CD4-positive, alpha-beta T cell (primary cell): ENCODE measurements at regions not wholly inside any gene's neighbourhood (a gene's known extent, or its start where the extent isn't known, plus 50 kb on each side); places are given as distances from the start of the nearest gene placed in this dataset.
"Not testable (repeated sequence)": the region's sequence is repeated elsewhere in the genome, so short reads cannot be mapped to it uniquely, and the experiment has no call there.

ENCODE experiments used
- ATAC-seq: fragments of 200-7000 bp; cut with Tn5 transposase; one replicate; pipeline ENCODE4 v1.10.0; 2022; ENCODE audit warnings: mild to moderate bottlenecking; ENCODE audit not compliant: poor library complexity
- CTCF ChIA-PET: fragments of 350-600 bp; sonication (Branson Sonifier 250); formaldehyde crosslinking; loops from one replicate; lab custom pipeline; 2021; ENCODE audit warnings: antibody characterized with exemption, inconsistent platforms; lab: Charles Lee
- POLR2A ChIA-PET: fragments of 350-600 bp; sonication (Branson Sonifier 250); formaldehyde crosslinking; loops from one replicate; lab custom pipeline; 2021; ENCODE audit warnings: antibody characterized with exemption, inconsistent platforms; lab: Charles Lee
- DNase-seq, 14 experiments: peaks; one replicate each; pipeline ENCODE4 v3.0.0-alpha.2; 2013 to 2020; ENCODE audit warnings: mixed read lengths in 2 of 14
- H3K27ac ChIP-seq, 2 donors: one replicate each; pipeline versions ENCODE4 v1.5.1 to v1.7.0; 2013; ENCODE audit warnings: low read length in 2 of 2, low read depth in 1 of 2, mild to moderate bottlenecking in 1 of 2
- H3K27me3 ChIP-seq, 2 experiments: 1 replicate in 1 of 2; 2 replicates in 1 of 2; pipeline versions ENCODE4 v1.6.1 to v1.7.0; 2013; ENCODE audit warnings: low read length in 2 of 2, control low read depth in 1 of 2, mild to moderate bottlenecking in 1 of 2, moderate library complexity in 1 of 2; ENCODE audit not compliant: insufficient read depth in 2 of 2, control insufficient read depth in 1 of 2
- H3K36me3 ChIP-seq: one replicate; pipeline ENCODE4 v1.6.1; 2013; ENCODE audit warnings: low read length, control low read depth; ENCODE audit not compliant: insufficient read depth
- H3K4me1 ChIP-seq: one replicate; pipeline ENCODE4 v1.6.1; 2013; ENCODE audit warnings: low read length, control low read depth; ENCODE audit not compliant: insufficient read depth
- H3K4me3 ChIP-seq: one replicate; pipeline ENCODE4 v1.5.1; 2013; ENCODE audit warnings: mild to moderate bottlenecking, low read length, moderate library complexity
- H3K9me3 ChIP-seq, 2 experiments: 1 replicate in 1 of 2; 2 replicates in 1 of 2; pipeline versions ENCODE4 v1.6.1 to v1.7.0; 2013; ENCODE audit warnings: low read length in 2 of 2, mild to moderate bottlenecking in 2 of 2, control low read depth in 1 of 2, moderate library complexity in 1 of 2; ENCODE audit not compliant: control insufficient read depth in 1 of 2, insufficient read depth in 1 of 2
- H3K27ac Mint-ChIP-seq: one replicate; pipeline ENCODE4 v1.8.0; 2020; ENCODE audit warnings: mixed read lengths
- H3K27me3 Mint-ChIP-seq: one replicate; pipeline ENCODE4 v1.8.0; 2021; ENCODE audit warnings: mixed read lengths
- H3K36me3 Mint-ChIP-seq: one replicate; pipeline ENCODE4 v1.8.0; 2021; ENCODE audit warnings: low read depth, mixed read lengths
- H3K4me1 Mint-ChIP-seq: one replicate; pipeline ENCODE4 v1.8.0; 2021; ENCODE audit warnings: low read depth, mixed read lengths
- H3K4me3 Mint-ChIP-seq: one replicate; pipeline ENCODE4 v1.8.0; 2020; ENCODE audit warnings: mild to moderate bottlenecking, mixed read lengths
- H3K9me3 Mint-ChIP-seq: one replicate; pipeline ENCODE4 v1.8.0; 2020; ENCODE audit warnings: mixed read lengths
- intact Hi-C, 2 experiments: fragments of 100-400 bp; cut with DNase I in 1 of 2; cut with micrococcal nuclease in 1 of 2; formaldehyde crosslinking; loops; one replicate each; pipeline versions ENCODE4 v1.15.1 to v1.9.0; 2023 to 2025; cut with DNase I, micrococcal nuclease
- TF ChIP-seq, protein P1 (sequence below): fragments of 200-600 bp; IDR thresholded peaks from one replicate; pipeline ENCODE4 v1.8.0; 2022; ENCODE audit warnings: antibody characterized with exemption, mild to moderate bottlenecking

DNA sequence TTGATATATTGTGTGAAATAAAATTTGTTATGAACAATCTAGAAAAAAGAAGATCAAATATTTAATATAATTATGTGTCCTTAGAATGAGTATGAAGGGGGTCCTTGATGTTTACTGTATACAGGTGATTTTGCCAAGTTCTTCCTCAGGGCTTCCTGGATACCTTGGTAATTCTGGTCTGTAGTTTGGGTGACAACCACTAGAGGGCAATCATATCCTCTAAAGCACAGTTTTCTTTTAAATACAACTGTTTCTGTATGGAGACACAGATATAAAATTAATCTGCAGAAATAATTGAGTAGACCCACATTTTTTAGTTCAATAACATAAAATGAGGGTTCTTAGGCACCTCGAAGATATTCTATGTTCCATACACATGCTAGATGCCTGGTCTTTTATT is 157.7 kb downstream of the SPANXN1 start:
- Mint-ChIP-seq H3K36me3 (no peaks in the 10 kb centered on the region), H3K9me3 (no peaks in the 10 kb centered on the region), H3K4me3 (no peak overlapping the region), H3K27me3 (no peaks in the 10 kb centered on the region), H3K27ac (no peak overlapping the region), H3K4me1 (no peaks in the 10 kb centered on the region)
- Histone ChIP-seq H3K4me1 (no peaks in the 10 kb centered on the region), H3K27me3 (no peaks in the 10 kb centered on the region), H3K36me3 (no peaks in the 10 kb centered on the region), H3K9me3 (no peaks in the 10 kb centered on the region), H3K4me3 (no peak overlapping the region), H3K27ac (no peak overlapping the region)
- TF ChIP-seq, protein P1, sequence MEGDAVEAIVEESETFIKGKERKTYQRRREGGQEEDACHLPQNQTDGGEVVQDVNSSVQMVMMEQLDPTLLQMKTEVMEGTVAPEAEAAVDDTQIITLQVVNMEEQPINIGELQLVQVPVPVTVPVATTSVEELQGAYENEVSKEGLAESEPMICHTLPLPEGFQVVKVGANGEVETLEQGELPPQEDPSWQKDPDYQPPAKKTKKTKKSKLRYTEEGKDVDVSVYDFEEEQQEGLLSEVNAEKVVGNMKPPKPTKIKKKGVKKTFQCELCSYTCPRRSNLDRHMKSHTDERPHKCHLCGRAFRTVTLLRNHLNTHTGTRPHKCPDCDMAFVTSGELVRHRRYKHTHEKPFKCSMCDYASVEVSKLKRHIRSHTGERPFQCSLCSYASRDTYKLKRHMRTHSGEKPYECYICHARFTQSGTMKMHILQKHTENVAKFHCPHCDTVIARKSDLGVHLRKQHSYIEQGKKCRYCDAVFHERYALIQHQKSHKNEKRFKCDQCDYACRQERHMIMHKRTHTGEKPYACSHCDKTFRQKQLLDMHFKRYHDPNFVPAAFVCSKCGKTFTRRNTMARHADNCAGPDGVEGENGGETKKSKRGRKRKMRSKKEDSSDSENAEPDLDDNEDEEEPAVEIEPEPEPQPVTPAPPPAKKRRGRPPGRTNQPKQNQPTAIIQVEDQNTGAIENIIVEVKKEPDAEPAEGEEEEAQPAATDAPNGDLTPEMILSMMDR = peak; percentile 13
- ChIA-PET CTCF (no interaction called here), POLR2A (no interaction called here)
- intact Hi-C loops = no loop called here
- no peak for ATAC-seq
- peak in 1 of 14 experiments; percentile 0 for DNase-seq

DNA sequence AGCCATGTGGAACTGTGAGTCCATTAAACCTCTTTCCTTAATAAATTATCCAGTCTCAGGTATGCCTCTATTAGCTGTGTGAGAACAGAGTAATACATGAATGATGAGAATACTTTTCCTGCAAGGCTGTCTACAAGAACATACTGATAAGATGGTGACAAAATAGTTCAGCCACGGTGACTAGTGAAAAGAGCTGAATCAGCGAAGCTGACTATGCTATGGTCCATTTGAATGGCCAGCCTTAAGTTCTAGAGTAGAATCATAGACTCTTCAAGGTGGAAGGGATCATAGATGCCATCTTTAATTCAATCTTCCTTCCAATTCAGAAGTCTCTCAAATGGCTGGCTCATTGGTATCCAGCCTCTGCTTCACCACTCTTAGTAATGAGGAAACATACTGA is 163.3 kb downstream of the SPANXN1 start:
- TF ChIP-seq, protein P1 = no peak
- ChIA-PET CTCF (no interaction called here), POLR2A (no interaction called here)
- no peaks in the 10 kb centered on the region for H3K4me1 ChIP-seq
- no peaks in the 10 kb centered on the region for H3K9me3 ChIP-seq
- no peaks in the 10 kb centered on the region for H3K27me3 Mint-ChIP-seq
- H3K4me3 ChIP-seq = no peak overlapping the region
- no peaks in the 10 kb centered on the region for H3K4me1 Mint-ChIP-seq
- no peak overlapping the region for H3K27ac Mint-ChIP-seq
- no peak overlapping the region for H3K27ac ChIP-seq
- intact Hi-C loops = no loop called here
- H3K36me3 ChIP-seq = no peaks in the 10 kb centered on the region
- ATAC-seq (no peak), DNase-seq (no peak)
- H3K9me3 Mint-ChIP-seq = peaks cover 7% of the 10 kb centered on the region
- H3K27me3 ChIP-seq = no peaks in the 10 kb centered on the region
- H3K4me3 Mint-ChIP-seq = no peak overlapping the region
- no peaks in the 10 kb centered on the region for H3K36me3 Mint-ChIP-seq

DNA sequence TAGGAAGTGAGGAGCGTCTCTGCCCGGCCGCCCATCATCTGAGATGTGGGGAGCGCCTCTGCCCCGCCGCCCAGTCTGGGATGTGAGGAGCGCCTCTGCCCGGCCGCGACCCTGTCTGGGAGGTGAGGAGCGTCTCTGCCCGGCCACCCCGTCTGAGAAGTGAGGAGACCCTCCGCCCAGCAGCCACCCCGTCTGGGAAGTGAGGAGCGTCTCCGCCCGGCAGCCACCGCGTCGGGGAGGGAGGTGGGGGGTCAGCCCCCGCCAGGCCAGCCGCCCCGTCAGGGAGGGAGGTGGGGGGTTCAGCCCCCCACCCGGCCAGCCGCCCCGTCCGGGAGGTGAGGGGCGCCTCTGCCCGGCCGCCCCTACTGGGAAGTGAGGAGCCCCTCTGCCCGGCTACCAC is 188.9 kb downstream of the SPANXN1 start:
- H3K4me1 ChIP-seq, H3K27me3 Mint-ChIP-seq, H3K4me3 ChIP-seq, H3K27ac Mint-ChIP-seq, H3K27ac ChIP-seq, intact Hi-C loops, H3K9me3 Mint-ChIP-seq, DNase-seq, H3K36me3 Mint-ChIP-seq, CTCF ChIA-PET, H3K4me1 Mint-ChIP-seq, H3K4me3 Mint-ChIP-seq, H3K36me3 ChIP-seq, H3K27me3 ChIP-seq, H3K9me3 ChIP-seq, ATAC-seq, POLR2A ChIA-PET: not testable (repeated sequence)

DNA sequence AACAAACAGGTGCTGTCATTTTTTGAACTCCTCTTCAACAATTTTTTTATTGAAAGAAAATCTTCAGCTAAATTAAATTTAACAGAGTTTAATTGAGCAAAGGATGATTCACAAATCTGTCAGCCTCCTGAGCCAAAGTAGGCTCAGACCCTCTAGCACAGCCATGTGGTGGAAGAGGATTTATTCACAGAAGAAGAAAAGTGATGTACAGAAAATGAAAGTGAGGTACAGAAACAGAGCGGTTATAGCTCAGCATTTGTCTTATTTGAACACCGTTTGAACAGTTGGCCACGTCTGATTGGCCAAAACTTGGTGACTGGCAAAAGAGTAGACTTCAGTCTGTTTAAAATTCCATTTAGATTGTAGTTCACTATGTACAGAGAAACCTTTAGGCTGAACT is 217.3 kb downstream of the SPANXN1 start:
- H3K36me3 Mint-ChIP-seq = no peaks in the 10 kb centered on the region
- no peak for ATAC-seq
- H3K27ac ChIP-seq = no peak overlapping the region
- H3K4me1 ChIP-seq = no peaks in the 10 kb centered on the region
- H3K27me3 Mint-ChIP-seq = no peaks in the 10 kb centered on the region
- DNase-seq = no peak
- H3K4me3 Mint-ChIP-seq = no peak overlapping the region
- H3K36me3 ChIP-seq = no peaks in the 10 kb centered on the region
- no peak overlapping the region for H3K4me3 ChIP-seq
- TF ChIP-seq, protein P1 = no peak
- H3K9me3 ChIP-seq = peaks cover 0 to 5% of the 10 kb centered on the region in 2 experiments
- no peak overlapping the region for H3K27ac Mint-ChIP-seq
- H3K27me3 ChIP-seq = no peaks in the 10 kb centered on the region
- no peaks in the 10 kb centered on the region for H3K4me1 Mint-ChIP-seq
- intact Hi-C loops = no loop called here
- POLR2A ChIA-PET = no interaction called here
- H3K9me3 Mint-ChIP-seq = no peaks in the 10 kb centered on the region
- CTCF ChIA-PET = no interaction called here
